HUES64 (cell line): ENCODE measurements at regions not wholly inside any gene's neighbourhood (a gene's known extent, or its start where the extent isn't known, plus 50 kb on each side); places are given as distances from the start of the nearest gene placed in this dataset.
"Not testable (repeated sequence)": the region's sequence is repeated elsewhere in the genome, so short reads cannot be mapped to it uniquely, and the experiment has no call there.

Experiments used
- H3K27ac ChIP-seq: 2 replicates; pipeline ENCODE4 v1.7.0; 2013; ENCODE audit warnings: low read depth, low read length, inconsistent platforms
- H3K27me3 ChIP-seq: 2 replicates; pipeline ENCODE4 v1.6.1; 2013; ENCODE audit warnings: mild to moderate bottlenecking, low read length; ENCODE audit not compliant: insufficient read depth
- H3K36me3 ChIP-seq: 2 replicates; pipeline ENCODE4 v1.6.1; 2013; ENCODE audit warnings: mild to moderate bottlenecking, low read length; ENCODE audit not compliant: insufficient read depth
- H3K4me1 ChIP-seq: 2 replicates; pipeline ENCODE4 v1.6.1; 2013; ENCODE audit warnings: mild to moderate bottlenecking, low read length, moderate library complexity; ENCODE audit not compliant: insufficient read depth
- H3K4me3 ChIP-seq: 2 replicates; pipeline ENCODE4 v1.5.1; 2013; ENCODE audit warnings: mild to moderate bottlenecking, low read length, moderate library complexity
- H3K9ac ChIP-seq: 2 replicates; pipeline ENCODE4 v1.6.1; 2013; ENCODE audit warnings: mild to moderate bottlenecking, low read depth, low read length
- H3K9me3 ChIP-seq: 2 replicates; pipeline ENCODE4 v1.6.1; 2013; ENCODE audit warnings: low read depth, low read length; ENCODE audit not compliant: insufficient read depth
- WGBS: fragments of 150-250, 120-280 bp; methylation state at CpG from one replicate; pipeline ENCODE4 v1.1.7; 2013; ENCODE audit warnings: missing lambda C conversion rate; 5-methylcytosine and 5-hydroxymethylcytosine counted together

- Histone ChIP-seq H3K36me3 (no peaks in the 10 kb centered on the region), H3K9ac (no peak overlapping the region), H3K27ac (no peak overlapping the region), H3K4me3 (no peak overlapping the region), H3K4me1 (peaks cover 7% of the 10 kb centered on the region), H3K9me3 (peaks cover 10% of the 10 kb centered on the region; the same call in 1 of the 2 replicates), H3K27me3 (no peaks in the 10 kb centered on the region; the same call in 1 of the 2 replicates)
- 100% methylated on average over 1 of the region's 1 CpG for WGBS
Observed at GRCh38 chr21:32916088-32916487, 109.6 kb upstream of the OLIG2 start.

GRCh38 chr21:32916522-32917099 lies 109.1 kb upstream of the OLIG2 start:
- Histone ChIP-seq H3K4me1 (peaks cover 7% of the 10 kb centered on the region), H3K4me3 (no peak overlapping the region), H3K9ac (no peak overlapping the region), H3K27ac (no peak overlapping the region), H3K36me3 (no peaks in the 10 kb centered on the region), H3K9me3 (peaks cover 10% of the 10 kb centered on the region; the same call in 1 of the 2 replicates), H3K27me3 (no peaks in the 10 kb centered on the region; the same call in 1 of the 2 replicates)
- 95% methylated on average over 2 of the region's 2 CpGs for WGBS

GRCh38 chr21:32917362-32918135 lies 108.2 kb upstream of the OLIG2 start:
- WGBS = 86% methylated on average over 10 of the region's 10 CpGs

GRCh38 chr21:32918478-32919120 lies 107.1 kb upstream of the OLIG2 start:
- Histone ChIP-seq H3K36me3 (no peaks in the 10 kb centered on the region), H3K27ac (no peak overlapping the region), H3K9me3 (peaks cover 10% of the 10 kb centered on the region; the same call in 1 of the 2 replicates), H3K27me3 (no peaks in the 10 kb centered on the region; the same call in 1 of the 2 replicates), H3K4me1 (peaks cover 7% of the 10 kb centered on the region), H3K9ac (no peak overlapping the region), H3K4me3 (no peak overlapping the region)
- WGBS = 50% methylated on average over 11 of the region's 11 CpGs

More at GRCh38 chr21:32917362-32918135, 108.2 kb upstream of the OLIG2 start:
- Histone ChIP-seq H3K27ac (no peak overlapping the region), H3K9ac (no peak overlapping the region), H3K36me3 (no peaks in the 10 kb centered on the region), H3K4me3 (no peak overlapping the region), H3K4me1 (peaks cover 7% of the 10 kb centered on the region), H3K27me3 (no peaks in the 10 kb centered on the region; the same call in 1 of the 2 replicates), H3K9me3 (peaks cover 10% of the 10 kb centered on the region; the same call in 1 of the 2 replicates)

GRCh38 chr21:32920474-32920873 lies 105.3 kb upstream of the OLIG2 start:
- no peaks in the 10 kb centered on the region for H3K27me3 ChIP-seq
- H3K27ac ChIP-seq = no peak overlapping the region
- peaks cover 18% of the 10 kb centered on the region; the same call in 1 of the 2 replicates for H3K9me3 ChIP-seq
- H3K4me3 ChIP-seq = no peak overlapping the region
- no peaks in the 10 kb centered on the region for H3K36me3 ChIP-seq
- H3K9ac ChIP-seq = no peak overlapping the region
- peaks cover 7% of the 10 kb centered on the region for H3K4me1 ChIP-seq
- WGBS = 85% methylated on average over 5 of the region's 5 CpGs

GRCh38 chr21:32921632-32922230 lies 104.0 kb upstream of the OLIG2 start:
- Histone ChIP-seq H3K36me3 (no peaks in the 10 kb centered on the region), H3K27me3 (no peaks in the 10 kb centered on the region), H3K9ac (no peak overlapping the region), H3K27ac (no peak overlapping the region), H3K9me3 (peaks cover 9% of the 10 kb centered on the region; the same call in 1 of the 2 replicates), H3K4me3 (no peak overlapping the region), H3K4me1 (peaks cover 7% of the 10 kb centered on the region)
- 86% methylated on average over 7 of the region's 7 CpGs for WGBS

GRCh38 chr21:32925098-32925497 lies 100.6 kb upstream of the OLIG2 start:
- Histone ChIP-seq H3K4me3 (no peak overlapping the region), H3K9ac (no peak overlapping the region), H3K9me3 (peaks cover 9% of the 10 kb centered on the region; the same call in 1 of the 2 replicates), H3K36me3 (no peaks in the 10 kb centered on the region), H3K4me1 (no peaks in the 10 kb centered on the region), H3K27me3 (no peaks in the 10 kb centered on the region), H3K27ac (no peak overlapping the region)

GRCh38 chr21:32929633-32930038 lies 96.1 kb upstream of the OLIG2 start:
- H3K36me3 ChIP-seq = no peaks in the 10 kb centered on the region
- WGBS = 90% methylated on average over 2 of the region's 2 CpGs
- no peak overlapping the region for H3K27ac ChIP-seq
- H3K27me3 ChIP-seq = no peaks in the 10 kb centered on the region
- no peak overlapping the region for H3K9ac ChIP-seq
- peaks cover 8% of the 10 kb centered on the region; the same call in 1 of the 2 replicates for H3K9me3 ChIP-seq
- no peak overlapping the region for H3K4me3 ChIP-seq
- H3K4me1 ChIP-seq = 0 out of 2 replicates have a peak, but pooled peaks cover 4% of the 10 kb centered on the region

GRCh38 chr21:32930673-32931072 lies 95.1 kb upstream of the OLIG2 start:
- H3K27ac ChIP-seq = no peak overlapping the region
- WGBS = 88% methylated on average over 8 of the region's 8 CpGs
- no peak overlapping the region for H3K4me3 ChIP-seq
- no peak overlapping the region for H3K9ac ChIP-seq
- no peaks in the 10 kb centered on the region for H3K27me3 ChIP-seq
- H3K4me1 ChIP-seq = 0 out of 2 replicates have a peak, but pooled peaks cover 4% of the 10 kb centered on the region
- H3K36me3 ChIP-seq = no peaks in the 10 kb centered on the region
- H3K9me3 ChIP-seq = no peaks in the 10 kb centered on the region; the same call in 1 of the 2 replicates

- H3K36me3 ChIP-seq, H3K27me3 ChIP-seq, H3K4me3 ChIP-seq, H3K27ac ChIP-seq, H3K9ac ChIP-seq, H3K4me1 ChIP-seq, H3K9me3 ChIP-seq: not testable (repeated sequence)
- 93% methylated on average over 14 of the region's 14 CpGs for WGBS
Observed at GRCh38 chr21:32934068-32934467, 91.7 kb upstream of the OLIG2 start.

GRCh38 chr21:32934829-32935228 lies 90.9 kb upstream of the OLIG2 start:
- WGBS = 93% methylated on average over 3 of the region's 3 CpGs
- H3K36me3 ChIP-seq = no peaks in the 10 kb centered on the region
- H3K4me3 ChIP-seq = no peak overlapping the region
- H3K27ac ChIP-seq = no peak overlapping the region
- H3K9ac ChIP-seq = no peak overlapping the region
- no peaks in the 10 kb centered on the region for H3K27me3 ChIP-seq
- no peaks in the 10 kb centered on the region for H3K9me3 ChIP-seq
- 0 out of 2 replicates have a peak, but pooled peaks cover 4% of the 10 kb centered on the region for H3K4me1 ChIP-seq
